BJ (cell line): ENCODE measurements at regions not wholly inside any gene's neighbourhood (a gene's known extent, or its start where the extent isn't known, plus 50 kb on each side); places are given as distances from the start of the nearest gene placed in this dataset.

Experiments used
- CTCF ChIA-PET: fragments of 350-600 bp; formaldehyde crosslinking; extraction: SDS; loops from one replicate; lab custom pipeline; 2021; ENCODE audit warnings: antibody characterized with exemption, inconsistent platforms; lab: Yijun Ruan, JAX
- POLR2A ChIA-PET: fragments of 300-600 bp; sonication (Branson Sonifier 250); formaldehyde crosslinking; extraction: SDS; loops from one replicate; lab custom pipeline; 2021; ENCODE audit warnings: antibody characterized with exemption; lab: Charles Lee
- DNase-seq: peaks from one replicate; pipeline ENCODE4 v3.0.0-alpha.2; 2011; ENCODE audit warnings: low read depth
- H3K27me3 ChIP-seq: 2 replicates; pipeline ENCODE4 v1.6.0; 2011; ENCODE audit warnings: low read length; ENCODE audit not compliant: control insufficient read depth, insufficient read depth
- H3K36me3 ChIP-seq: 2 replicates; pipeline ENCODE4 v1.5.1; 2011; ENCODE audit warnings: low read length; ENCODE audit not compliant: control insufficient read depth, insufficient read depth
- H3K4me3 ChIP-seq: 2 replicates; pipeline ENCODE4 v1.5.1; 2011; ENCODE audit warnings: low read depth, mild to moderate bottlenecking, control low read depth, low read length
- TF ChIP-seq, protein P1 (sequence below): IDR thresholded peaks from 2 replicates; pipeline ENCODE4 v1.5.1; 2011; ENCODE audit warnings: low read depth, mild to moderate bottlenecking, control low read depth, inconsistent platforms, low read length, moderate library complexity; ENCODE audit not compliant: insufficient read depth

DNA sequence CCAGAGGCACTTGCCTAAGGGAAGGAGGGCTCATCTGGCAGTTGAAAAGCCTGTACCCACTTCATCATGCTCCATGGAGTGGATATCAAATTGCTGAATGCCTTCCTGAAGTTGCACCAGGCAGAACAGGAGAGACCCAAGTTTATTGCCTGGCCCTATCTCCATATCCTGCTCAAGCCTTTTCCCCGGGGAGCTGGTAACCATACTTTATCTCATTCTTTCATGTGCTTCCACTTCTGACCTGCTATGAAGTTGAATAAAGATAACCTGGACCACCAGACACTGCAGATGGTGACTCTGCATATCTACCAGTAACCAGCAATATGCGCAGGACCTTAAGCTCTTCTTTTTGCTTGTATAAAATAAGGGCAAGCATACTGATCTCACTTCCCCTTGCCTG lies 1397.5 kb upstream of the CDH6 start:
- Histone ChIP-seq H3K36me3 (no peaks in the 10 kb centered on the region), H3K4me3 (no peak overlapping the region), H3K27me3 (no peaks in the 10 kb centered on the region)
- ChIA-PET POLR2A (no interaction called here), CTCF (no interaction called here)
- TF ChIP-seq, protein P1, sequence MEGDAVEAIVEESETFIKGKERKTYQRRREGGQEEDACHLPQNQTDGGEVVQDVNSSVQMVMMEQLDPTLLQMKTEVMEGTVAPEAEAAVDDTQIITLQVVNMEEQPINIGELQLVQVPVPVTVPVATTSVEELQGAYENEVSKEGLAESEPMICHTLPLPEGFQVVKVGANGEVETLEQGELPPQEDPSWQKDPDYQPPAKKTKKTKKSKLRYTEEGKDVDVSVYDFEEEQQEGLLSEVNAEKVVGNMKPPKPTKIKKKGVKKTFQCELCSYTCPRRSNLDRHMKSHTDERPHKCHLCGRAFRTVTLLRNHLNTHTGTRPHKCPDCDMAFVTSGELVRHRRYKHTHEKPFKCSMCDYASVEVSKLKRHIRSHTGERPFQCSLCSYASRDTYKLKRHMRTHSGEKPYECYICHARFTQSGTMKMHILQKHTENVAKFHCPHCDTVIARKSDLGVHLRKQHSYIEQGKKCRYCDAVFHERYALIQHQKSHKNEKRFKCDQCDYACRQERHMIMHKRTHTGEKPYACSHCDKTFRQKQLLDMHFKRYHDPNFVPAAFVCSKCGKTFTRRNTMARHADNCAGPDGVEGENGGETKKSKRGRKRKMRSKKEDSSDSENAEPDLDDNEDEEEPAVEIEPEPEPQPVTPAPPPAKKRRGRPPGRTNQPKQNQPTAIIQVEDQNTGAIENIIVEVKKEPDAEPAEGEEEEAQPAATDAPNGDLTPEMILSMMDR, result no peak
- no peak for DNase-seq

DNA sequence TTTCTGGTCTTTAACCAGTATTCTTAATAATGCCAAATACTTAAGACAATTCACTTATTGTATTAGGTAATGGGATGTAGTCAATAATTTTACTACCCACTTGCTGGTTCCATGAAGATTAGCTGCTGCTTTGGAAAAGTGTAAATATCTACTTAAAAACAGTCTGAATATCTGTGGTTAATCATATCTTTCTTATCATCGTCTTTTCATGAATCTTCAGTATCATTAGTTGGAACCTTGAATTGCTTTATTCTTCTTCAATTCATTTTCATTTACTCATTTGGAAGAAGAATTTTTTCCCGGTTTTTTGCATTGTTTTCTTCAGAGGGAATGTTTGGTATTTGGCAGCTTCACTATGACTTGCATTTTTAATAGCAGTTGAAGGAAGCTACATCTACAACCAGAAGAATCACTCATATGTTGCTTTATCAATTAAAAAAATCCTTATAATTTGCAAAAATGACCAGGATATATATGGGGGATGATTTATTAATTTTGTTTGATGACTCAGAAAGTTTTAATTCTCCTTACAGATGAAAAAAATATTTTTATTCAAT lies 1398.3 kb upstream of the CDH6 start:
- ChIA-PET POLR2A (no interaction called here), CTCF (no interaction called here)
- Histone ChIP-seq H3K4me3 (no peak overlapping the region), H3K27me3 (no peaks in the 10 kb centered on the region), H3K36me3 (no peaks in the 10 kb centered on the region)
- TF ChIP-seq, protein P1, result no peak
- no peak for DNase-seq

DNA sequence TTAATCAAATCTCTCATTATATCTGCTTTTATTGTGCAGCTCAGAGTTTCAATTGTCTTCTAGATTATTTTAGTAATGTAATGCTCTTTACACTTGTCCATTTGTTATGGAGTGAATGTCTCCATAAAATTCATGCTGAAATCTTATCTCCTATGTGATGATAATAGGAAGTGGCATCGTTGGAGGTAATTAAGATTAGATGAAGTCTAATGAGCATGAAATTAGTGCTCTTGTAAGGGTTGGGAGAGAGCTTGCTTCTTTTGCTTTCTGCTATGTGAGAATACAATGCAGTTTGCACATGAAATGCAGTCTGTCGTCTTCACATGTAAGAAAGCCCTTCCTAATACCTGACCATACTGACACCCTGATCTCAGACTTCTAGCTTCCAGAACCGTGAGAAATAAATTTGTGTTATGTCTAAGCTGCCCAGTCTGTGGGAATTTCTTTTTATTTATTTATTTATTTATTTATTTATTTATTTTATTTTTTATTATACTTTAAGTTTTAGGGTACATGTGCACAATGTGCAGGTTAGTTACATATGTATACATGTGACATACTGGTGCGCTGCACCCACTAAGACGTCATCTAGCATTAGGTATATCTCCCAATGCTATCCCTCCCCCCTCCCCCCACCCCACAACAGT lies 1399.2 kb upstream of the CDH6 start:
- Histone ChIP-seq H3K27me3 (no peaks in the 10 kb centered on the region), H3K4me3 (no peak overlapping the region), H3K36me3 (no peaks in the 10 kb centered on the region)
- TF ChIP-seq, protein P1, result no peak
- no peak for DNase-seq
- ChIA-PET CTCF (no interaction called here), POLR2A (no interaction called here)

DNA sequence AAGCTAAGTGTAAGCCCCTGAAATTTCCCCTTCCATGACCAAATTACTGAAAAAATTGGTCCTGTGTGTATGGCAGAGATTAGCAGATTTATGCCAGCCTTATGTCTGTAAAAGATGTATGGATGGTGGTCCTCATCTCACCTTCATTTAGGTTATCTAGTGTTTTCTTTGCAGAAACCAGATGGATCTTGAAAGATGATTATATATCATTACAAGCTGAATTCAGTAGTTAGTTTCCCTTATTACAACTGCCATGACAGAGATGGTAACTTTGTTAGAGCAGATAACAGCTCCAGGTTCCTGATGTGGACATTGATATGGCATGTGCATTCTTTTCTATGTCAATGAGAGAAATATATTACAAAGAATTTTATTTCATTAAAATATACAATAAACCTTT lies 1403.2 kb upstream of the CDH6 start:
- no peaks in the 10 kb centered on the region for H3K36me3 ChIP-seq
- TF ChIP-seq, protein P1, result no peak
- DNase-seq, result no peak
- H3K27me3 ChIP-seq, result no peaks in the 10 kb centered on the region
- ChIA-PET POLR2A (no interaction called here), CTCF (no interaction called here)
- H3K4me3 ChIP-seq, result no peak overlapping the region

DNA sequence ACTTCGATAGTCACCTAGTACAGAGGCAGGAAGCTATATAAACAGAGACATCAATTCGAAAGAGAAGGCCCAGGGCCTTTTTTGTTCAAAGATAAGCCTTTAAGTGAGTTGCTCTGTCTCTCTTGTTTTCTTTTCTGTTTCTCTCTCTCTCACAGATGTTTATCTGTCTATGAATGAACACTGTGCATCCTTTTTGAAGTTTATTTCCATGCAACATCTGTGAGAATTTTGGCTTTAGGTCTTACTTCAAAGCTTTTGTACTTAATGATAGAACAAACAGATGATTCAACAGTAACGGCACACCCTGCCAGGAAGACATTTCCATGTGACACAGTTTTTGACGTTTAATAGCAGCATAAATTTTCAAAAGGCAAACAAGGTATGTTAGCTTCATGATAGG lies 1413.1 kb upstream of the CDH6 start:
- DNase-seq, result no peak
- Histone ChIP-seq H3K27me3 (no peaks in the 10 kb centered on the region), H3K4me3 (no peak overlapping the region), H3K36me3 (no peaks in the 10 kb centered on the region)
- ChIA-PET CTCF (interaction anchor here (0.5 to 0.6 kb wide), 2 partner anchors 38 to 244 kb away, joined by 3 read pairs; no protein-coding TSS in a partner anchor), POLR2A (no interaction called here)
- TF ChIP-seq, protein P1, result no peak
